AG09319 (cell line): ENCODE measurements at regions not wholly inside any gene's neighbourhood (a gene's known extent, or its start where the extent isn't known, plus 50 kb on each side); places are given as distances from the start of the nearest gene placed in this dataset.

Experiments
- DNase-seq: peaks from one replicate; pipeline ENCODE4 v3.0.0-alpha.2; 2010; ENCODE audit warnings: low read depth; ENCODE audit errors: extremely low read depth
- TF ChIP-seq, protein P1 (sequence below): IDR thresholded peaks from 2 replicates; pipeline ENCODE4 v1.5.1; 2011; ENCODE audit warnings: low read depth, mild to moderate bottlenecking, inconsistent platforms, low read length, moderate library complexity

DNA sequence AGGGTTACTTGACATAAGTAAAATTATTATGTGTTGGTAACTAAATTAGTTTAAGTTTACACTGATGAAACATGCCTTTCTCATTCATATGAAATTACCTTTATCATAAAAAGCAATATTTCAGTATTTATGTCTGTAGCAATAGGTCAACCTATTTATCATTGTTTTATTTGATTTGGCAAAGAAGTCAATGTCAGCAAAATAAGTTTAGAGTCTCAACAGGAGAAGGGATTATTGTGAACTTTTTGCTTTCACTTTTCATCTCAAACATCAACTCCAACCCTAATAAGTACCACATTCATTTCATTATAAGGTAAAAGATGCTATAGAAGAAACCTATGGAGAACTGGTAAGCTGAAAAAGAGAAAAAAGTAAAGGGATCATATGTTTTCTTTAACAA is 1015.4 kb upstream of the ADGRL4 start:
- no peak for DNase-seq
- TF ChIP-seq, protein P1, sequence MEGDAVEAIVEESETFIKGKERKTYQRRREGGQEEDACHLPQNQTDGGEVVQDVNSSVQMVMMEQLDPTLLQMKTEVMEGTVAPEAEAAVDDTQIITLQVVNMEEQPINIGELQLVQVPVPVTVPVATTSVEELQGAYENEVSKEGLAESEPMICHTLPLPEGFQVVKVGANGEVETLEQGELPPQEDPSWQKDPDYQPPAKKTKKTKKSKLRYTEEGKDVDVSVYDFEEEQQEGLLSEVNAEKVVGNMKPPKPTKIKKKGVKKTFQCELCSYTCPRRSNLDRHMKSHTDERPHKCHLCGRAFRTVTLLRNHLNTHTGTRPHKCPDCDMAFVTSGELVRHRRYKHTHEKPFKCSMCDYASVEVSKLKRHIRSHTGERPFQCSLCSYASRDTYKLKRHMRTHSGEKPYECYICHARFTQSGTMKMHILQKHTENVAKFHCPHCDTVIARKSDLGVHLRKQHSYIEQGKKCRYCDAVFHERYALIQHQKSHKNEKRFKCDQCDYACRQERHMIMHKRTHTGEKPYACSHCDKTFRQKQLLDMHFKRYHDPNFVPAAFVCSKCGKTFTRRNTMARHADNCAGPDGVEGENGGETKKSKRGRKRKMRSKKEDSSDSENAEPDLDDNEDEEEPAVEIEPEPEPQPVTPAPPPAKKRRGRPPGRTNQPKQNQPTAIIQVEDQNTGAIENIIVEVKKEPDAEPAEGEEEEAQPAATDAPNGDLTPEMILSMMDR, result no peak

DNA sequence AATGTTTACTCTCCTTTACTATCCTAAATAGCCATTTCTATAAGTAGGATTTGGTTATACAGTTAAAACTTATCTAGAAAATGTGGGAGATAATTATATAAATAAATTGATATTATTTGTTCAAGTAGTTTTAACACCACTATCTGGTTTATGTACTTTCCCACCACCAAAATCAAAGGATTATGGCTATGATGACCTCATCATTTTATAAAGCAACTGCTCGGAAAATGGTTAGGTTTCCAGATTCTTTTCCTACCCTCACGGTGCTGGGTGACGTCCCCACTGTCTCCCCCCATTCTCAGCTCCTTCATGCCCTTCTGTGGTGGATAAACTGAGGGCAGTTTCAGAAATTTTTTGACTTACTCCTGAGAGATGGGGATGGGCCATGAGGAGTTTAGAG is 1011.8 kb upstream of the ADGRL4 start:
- TF ChIP-seq, protein P1, result no peak
- DNase-seq, result no peak

DNA sequence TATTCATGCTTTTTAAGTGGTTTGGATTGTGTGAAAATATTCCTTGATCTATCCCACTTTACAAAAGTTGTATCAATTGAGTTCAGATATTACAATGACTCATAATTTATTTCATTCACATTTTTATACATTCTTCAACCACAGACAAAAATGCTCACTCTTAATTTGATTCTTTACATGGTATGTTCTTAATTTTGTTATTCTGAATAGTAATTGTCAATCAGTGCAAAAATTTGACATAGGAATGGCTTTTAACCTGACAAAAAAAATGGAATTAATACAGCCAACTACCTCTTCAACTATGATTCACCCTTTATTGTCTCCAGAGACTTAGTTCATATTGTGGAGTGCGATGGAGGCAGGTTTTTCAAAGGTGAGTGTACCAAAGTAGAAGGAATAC is 1002.4 kb upstream of the ADGRL4 start:
- no peak for DNase-seq
- TF ChIP-seq, protein P1, result no peak

DNA sequence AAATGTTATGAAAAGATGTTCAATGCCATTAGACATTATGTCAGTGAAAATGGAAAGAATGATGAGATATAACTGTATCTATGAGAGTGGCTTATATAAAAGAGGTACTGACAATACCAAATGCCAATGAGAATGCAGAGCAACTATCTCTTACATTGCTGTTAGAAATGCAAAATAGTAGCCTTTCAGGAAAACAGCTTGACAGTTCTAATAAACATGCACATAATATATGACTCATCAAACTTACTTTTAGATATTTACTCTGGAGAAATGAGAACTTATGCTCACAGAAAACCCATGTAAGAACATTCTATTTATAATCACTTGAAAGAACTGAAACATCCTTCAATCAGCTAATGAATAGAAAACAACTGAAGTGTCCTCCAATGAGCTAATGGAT is 996.7 kb upstream of the ADGRL4 start:
- TF ChIP-seq, protein P1, result no peak
- no peak for DNase-seq

DNA sequence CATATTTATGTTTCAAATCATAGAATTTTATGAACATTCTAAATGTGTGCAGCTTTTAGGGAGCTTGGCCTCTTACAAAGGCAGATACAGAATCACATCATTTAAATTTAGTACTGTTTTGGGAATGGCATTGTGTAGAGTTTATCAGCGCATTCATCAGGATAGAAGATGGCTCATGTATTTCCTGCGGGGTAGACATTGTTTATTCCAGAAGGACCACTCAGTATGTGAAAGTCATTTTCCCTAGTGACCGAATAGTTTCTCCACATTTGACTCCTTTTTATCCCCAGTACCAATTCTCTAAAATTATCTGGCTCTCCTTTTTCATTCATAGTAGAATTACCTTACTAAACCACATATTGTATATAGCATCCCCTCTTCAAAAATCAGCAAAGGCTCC is 981.9 kb upstream of the ADGRL4 start:
- TF ChIP-seq, protein P1, result no peak
- DNase-seq, result no peak

DNA sequence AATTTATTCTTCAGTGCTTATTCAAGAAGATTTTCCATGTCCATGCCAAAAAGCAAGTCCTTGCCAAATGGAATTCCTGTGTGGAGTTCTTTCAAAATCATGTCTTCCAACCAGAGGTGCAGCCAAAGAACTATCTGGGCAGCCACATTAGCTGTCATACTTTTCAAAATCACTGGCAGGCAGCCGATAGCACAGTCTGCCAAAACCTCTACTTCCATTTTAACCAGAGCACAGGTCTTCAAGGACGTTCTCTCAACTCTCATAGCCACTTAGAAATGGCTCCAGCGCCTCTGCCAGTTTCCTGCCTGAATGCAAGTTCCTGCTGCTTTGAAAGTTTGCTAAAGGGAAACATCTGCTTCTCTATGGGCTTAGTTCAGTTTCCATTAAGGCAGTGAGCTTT is 975.7 kb upstream of the ADGRL4 start:
- peak; percentile 62 for DNase-seq

DNA sequence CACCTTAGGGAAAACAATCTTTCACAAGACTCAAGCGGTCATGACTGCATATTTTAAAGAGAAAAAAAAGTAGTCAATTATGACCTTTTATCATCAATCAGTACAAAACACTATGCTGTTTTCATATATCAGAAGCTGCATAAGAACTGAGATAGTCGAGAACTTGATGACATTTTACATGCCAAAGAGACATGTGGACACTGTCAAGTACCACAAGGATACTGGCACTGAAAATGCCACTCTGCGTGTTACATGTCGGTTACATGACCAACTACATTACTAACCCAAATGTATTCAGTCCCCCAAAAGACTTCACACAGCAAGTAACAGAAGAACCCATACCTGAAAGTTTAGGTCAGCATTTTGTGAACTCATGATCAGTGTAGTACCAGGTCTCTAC is 975.0 kb upstream of the ADGRL4 start:
- TF ChIP-seq, protein P1, result no peak
- no peak for DNase-seq

More for the DNA sequence above, 975.7 kb upstream of the ADGRL4 start:
- TF ChIP-seq, protein P1, result no peak

DNA sequence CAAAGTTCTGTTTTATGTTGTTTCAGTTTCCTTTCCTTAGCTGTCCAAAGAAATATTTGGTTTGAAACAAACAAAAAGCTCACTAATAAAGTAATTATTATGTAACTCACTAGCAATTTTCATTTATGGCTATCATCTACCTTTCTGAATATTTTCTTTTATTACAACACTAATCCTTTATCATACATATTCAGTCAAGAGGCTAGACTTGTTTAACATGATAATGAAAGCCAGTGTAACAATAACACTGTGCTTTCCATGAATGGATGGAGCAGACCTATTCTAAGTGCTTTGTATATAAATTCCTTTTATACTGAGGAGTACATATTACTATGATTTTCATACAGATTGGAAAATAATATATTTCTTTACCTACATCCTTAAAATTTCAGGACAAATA is 972.8 kb upstream of the ADGRL4 start:
- TF ChIP-seq, protein P1, result no peak
- no peak for DNase-seq
